NCI-H82 treated with DMSO at 0.1 percent for 48 hours (cell line): ENCODE measurements at regions not wholly inside any gene's neighbourhood (a gene's known extent, or its start where the extent isn't known, plus 50 kb on each side); places are given as distances from the start of the nearest gene placed in this dataset.

Experiments
- DNase-seq: peaks from one replicate; lab custom pipeline; 2025; ENCODE audit not compliant: unreplicated experiment; lab: John Stamatoyannopoulos, UW

GRCh38 chr2:122905431-122905830 lies 1119.7 kb upstream of the CNTNAP5 start:
- DNase-seq = no peak

- no peak for DNase-seq
Observed at GRCh38 chr2:122908159-122908558, 1116.9 kb upstream of the CNTNAP5 start.

GRCh38 chr2:122927197-122927596 lies 1097.9 kb upstream of the CNTNAP5 start:
- DNase-seq = no peak

- DNase-seq = no peak
Observed at GRCh38 chr2:122927710-122928557, 1097.2 kb upstream of the CNTNAP5 start.

GRCh38 chr2:122929347-122929746 lies 1095.7 kb upstream of the CNTNAP5 start:
- no peak for DNase-seq

GRCh38 chr2:122935506-122935905 lies 1089.6 kb upstream of the CNTNAP5 start:
- no peak for DNase-seq

- no peak for DNase-seq
Observed at GRCh38 chr2:122939796-122940195, 1085.3 kb upstream of the CNTNAP5 start.

- DNase-seq = no peak
Observed at GRCh38 chr2:122949523-122949922, 1075.6 kb upstream of the CNTNAP5 start.

- no peak for DNase-seq
Observed at GRCh38 chr2:122955776-122956175, 1069.3 kb upstream of the CNTNAP5 start.

GRCh38 chr2:122960759-122961641 lies 1064.1 kb upstream of the CNTNAP5 start:
- DNase-seq = no peak

GRCh38 chr2:122966461-122966860 lies 1058.6 kb upstream of the CNTNAP5 start:
- no peak for DNase-seq

- no peak for DNase-seq
Observed at GRCh38 chr2:122977580-122977979, 1047.5 kb upstream of the CNTNAP5 start.

- no peak for DNase-seq
Observed at GRCh38 chr2:122980671-122981070, 1044.4 kb upstream of the CNTNAP5 start.

- no peak for DNase-seq
Observed at GRCh38 chr2:122982936-122983335, 1042.2 kb upstream of the CNTNAP5 start.

- DNase-seq = no peak
Observed at GRCh38 chr2:122988395-122989221, 1036.5 kb upstream of the CNTNAP5 start.

GRCh38 chr2:122993592-122993991 lies 1031.5 kb upstream of the CNTNAP5 start:
- DNase-seq = no peak

- no peak for DNase-seq
Observed at GRCh38 chr2:122999258-122999657, 1025.8 kb upstream of the CNTNAP5 start.

- no peak for DNase-seq
Observed at GRCh38 chr2:122999821-123000220, 1025.3 kb upstream of the CNTNAP5 start.

GRCh38 chr2:123002660-123003248 lies 1022.3 kb upstream of the CNTNAP5 start:
- DNase-seq = no peak

GRCh38 chr2:123015186-123015585 lies 1009.9 kb upstream of the CNTNAP5 start:
- no peak for DNase-seq

GRCh38 chr2:123035541-123035940 lies 989.5 kb upstream of the CNTNAP5 start:
- no peak for DNase-seq
